ENCODE measurements at regions not wholly inside any gene's neighbourhood (a gene's known extent, or its start where the extent isn't known, plus 50 kb on each side); places are given as distances from the start of the nearest gene placed in this dataset.
"Not testable (repeated sequence)": the region's sequence is repeated elsewhere in the genome, so short reads cannot be mapped to it uniquely, and the experiment has no call there.

- DNase-seq (ENCODE audit: low spot score): no peak
Observed at GRCh38 chr4:155444721-155445120, 68.0 kb upstream of the MAP9 start.

DNA sequence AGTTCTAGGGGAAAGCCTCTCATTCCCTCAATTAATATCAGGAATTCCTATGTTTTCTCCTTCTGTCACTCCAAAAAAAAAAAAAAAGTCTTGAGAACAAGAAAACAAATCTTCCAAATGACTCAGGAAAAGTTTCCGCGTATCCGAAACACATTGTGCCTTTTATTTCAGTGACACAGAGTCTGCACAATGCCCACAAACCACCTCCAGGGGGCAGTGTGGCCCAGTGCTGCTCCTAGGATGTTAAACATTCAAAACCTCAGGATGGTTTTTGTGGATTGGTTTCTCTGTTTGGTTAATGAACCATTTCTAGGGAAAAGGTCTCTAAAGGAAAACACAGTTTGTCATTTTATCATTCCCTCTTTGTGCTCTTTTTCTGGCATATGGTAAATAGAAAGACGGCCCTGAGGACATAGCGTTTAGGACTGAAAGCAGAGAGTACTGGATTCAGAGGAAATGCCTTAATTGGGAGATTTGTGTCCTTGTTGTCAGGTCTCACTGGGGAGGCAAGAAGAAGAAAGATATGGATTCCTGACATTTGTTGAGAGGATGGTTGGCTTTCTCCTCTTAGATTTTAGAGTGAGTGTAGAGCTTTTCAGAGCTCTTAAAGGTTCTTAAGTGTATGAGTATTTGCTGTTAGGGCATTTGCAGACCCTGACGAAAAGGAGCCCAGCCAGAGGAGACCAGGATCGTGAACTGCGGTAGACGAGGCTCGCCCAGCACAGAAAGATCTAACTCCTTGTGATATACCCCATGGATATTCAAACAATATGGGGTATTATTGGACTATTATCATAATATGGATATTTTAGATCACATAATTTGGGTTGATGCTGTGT is 65.7 kb upstream of the MAP9 start:
- peak; percentile 81 for DNase-seq (ENCODE audit: low spot score)

DNA sequence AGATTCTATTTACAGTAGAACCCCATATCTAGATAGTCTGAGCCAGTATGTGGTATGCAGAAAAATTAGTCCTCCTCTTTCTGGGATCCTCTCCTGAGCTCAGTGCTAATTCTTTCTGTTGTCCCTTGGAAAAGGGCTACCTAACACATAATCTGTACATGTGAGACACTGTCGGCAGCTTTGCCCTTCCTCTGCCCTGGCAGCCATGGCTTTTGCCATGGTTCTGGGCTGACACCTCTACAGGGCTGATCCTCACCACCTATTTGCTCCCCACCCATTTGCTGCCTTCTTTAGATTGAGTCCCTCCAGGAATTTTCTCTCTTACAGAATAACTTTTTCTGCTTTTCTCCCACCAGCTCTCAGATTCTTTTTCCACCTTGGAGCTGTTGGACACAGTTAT is 64.7 kb upstream of the MAP9 start:
- no peak for DNase-seq (ENCODE audit: low spot score)

DNA sequence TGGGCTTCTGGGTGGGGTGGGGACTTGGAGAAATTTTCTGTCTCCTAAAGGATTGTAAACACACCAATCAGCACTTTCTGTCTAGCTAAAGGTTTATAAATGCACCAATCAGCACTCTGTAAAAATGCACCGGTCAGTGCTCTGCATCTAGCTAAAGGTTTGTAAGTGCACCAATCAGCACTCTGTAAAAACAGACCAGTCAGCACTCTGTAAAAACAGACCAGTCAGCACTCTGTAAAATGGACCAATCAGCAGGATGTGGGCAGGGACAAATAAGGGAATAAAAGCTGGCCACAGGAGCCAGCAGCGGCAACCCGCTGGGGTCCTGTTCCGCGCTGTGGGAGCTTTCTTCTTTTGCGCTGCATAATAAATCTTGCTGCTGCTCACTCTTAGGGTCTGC is 63.0 kb upstream of the MAP9 start:
- not testable (repeated sequence) for DNase-seq (ENCODE audit: low spot score)

- no peak for DNase-seq (ENCODE audit: low spot score)
Observed at GRCh38 chr4:155434904-155435303, 58.1 kb upstream of the MAP9 start.

DNA sequence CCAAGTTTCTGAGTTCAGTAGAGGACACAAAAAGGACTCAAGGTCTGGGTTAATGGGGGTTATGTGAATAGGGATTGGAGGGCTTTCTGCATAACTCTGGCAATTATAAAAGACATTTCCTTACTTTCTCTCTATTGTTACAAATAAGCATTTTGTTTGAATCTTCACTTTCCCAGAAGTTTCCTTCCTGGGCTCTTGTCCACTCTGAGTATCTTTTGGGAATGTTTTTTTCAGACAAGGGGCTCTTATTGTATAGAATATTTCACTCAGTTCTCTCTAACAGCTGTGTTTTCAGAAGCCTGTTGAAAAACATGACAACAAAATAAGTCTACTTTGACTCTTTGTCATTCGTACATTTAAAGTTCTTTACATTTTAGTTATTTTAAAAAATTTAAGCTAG is 57.6 kb upstream of the MAP9 start:
- DNase-seq (ENCODE audit: low spot score): no peak

DNA sequence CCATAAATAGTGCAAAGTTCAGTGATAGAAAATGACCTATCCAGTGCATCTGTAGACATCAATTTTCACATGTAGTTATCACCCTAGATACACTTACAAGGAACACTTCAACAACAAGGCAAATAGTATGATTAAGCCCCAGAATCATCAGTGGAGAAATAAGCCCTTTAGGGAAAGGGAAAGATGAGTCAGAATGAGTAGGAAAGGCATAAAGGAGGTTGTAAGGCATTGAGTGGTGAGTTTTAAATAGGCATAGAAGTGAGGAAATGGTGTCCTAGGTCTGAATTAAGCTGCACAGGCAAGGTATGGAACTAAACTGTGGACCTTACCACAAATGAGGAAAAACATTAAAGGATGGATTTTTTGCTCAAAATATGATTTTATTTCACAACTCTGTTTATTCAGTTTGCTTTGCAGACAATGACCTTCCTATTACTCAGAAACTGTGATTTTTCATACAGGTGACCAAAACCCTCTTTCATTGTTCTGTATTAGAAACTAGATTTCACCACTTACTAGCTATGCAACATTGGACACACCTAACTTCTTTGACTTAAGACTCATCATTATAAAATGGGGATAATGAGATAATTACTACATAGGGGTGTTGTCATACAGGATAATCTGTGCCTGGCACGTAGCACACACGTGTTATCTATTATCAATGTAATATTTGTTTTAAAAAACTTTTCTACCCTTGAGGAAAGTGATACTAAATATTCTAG is 57.0 kb upstream of the MAP9 start:
- no peak for DNase-seq (ENCODE audit: low spot score)

GRCh38 chr4:155430895-155431795 is 54.4 kb upstream of the MAP9 start:
- DNase-seq (ENCODE audit: low spot score): no peak

GRCh38 chr4:155428128-155428527 is 51.4 kb upstream of the MAP9 start:
- no peak for DNase-seq (ENCODE audit: low spot score)

- no peak for DNase-seq (ENCODE audit: low spot score)
Observed at GRCh38 chr4:155426953-155427352, 50.2 kb upstream of the MAP9 start.
